Adipocyte (in vitro differentiated cells): ENCODE measurements at regions not wholly inside any gene's neighbourhood (a gene's known extent, or its start where the extent isn't known, plus 50 kb on each side); places are given as distances from the start of the nearest gene placed in this dataset.
A peak's percentile ranks its signal among the peaks of the same experiment; 100 is the strongest.

Experiments
- DNase-seq: peaks from one replicate; pipeline ENCODE4 v3.0.0-alpha.2; 2015; ENCODE audit warnings: low read depth
- H3K27me3 ChIP-seq: replicated peaks from 2 replicates; pipeline ENCODE4 v1.7.0; 2013; ENCODE audit warnings: mild to moderate bottlenecking, low read length, moderate library complexity; ENCODE audit not compliant: control insufficient read depth, insufficient read depth
- H3K36me3 ChIP-seq: 2 replicates; pipeline ENCODE4 v1.7.0; 2013; ENCODE audit warnings: low read length, mild to moderate bottlenecking, moderate library complexity; ENCODE audit not compliant: control insufficient read depth, insufficient read depth, severe bottlenecking
- H3K4me1 ChIP-seq: 2 replicates; pipeline ENCODE4 v1.7.0; 2013; ENCODE audit warnings: mild to moderate bottlenecking, low read length, moderate library complexity; ENCODE audit not compliant: control insufficient read depth, insufficient read depth
- H3K4me3 ChIP-seq: 2 replicates; pipeline ENCODE4 v1.7.0; 2013; ENCODE audit warnings: mild to moderate bottlenecking, low read length, moderate library complexity
- H3K9ac ChIP-seq: 2 replicates; pipeline ENCODE4 v1.7.0; 2013; ENCODE audit warnings: mild to moderate bottlenecking, low read length, moderate library complexity
- H3K9me3 ChIP-seq: 2 replicates; pipeline ENCODE4 v1.7.0; 2013; ENCODE audit warnings: mild to moderate bottlenecking, low read length, moderate library complexity; ENCODE audit not compliant: control insufficient read depth

GRCh38 chr2:38185012-38185491 lies 109.1 kb upstream of the CYP1B1 start:
- peaks cover 52% of the 10 kb centered on the region for H3K4me1 ChIP-seq
- no peaks in the 10 kb centered on the region for H3K9me3 ChIP-seq
- no peak for DNase-seq
- H3K27me3 ChIP-seq: no peaks in the 10 kb centered on the region
- H3K4me3 ChIP-seq: no peak overlapping the region
- no peaks in the 10 kb centered on the region for H3K36me3 ChIP-seq
- H3K9ac ChIP-seq: no peak overlapping the region

GRCh38 chr2:38182492-38183003 lies 106.6 kb upstream of the CYP1B1 start:
- no peaks in the 10 kb centered on the region for H3K36me3 ChIP-seq

GRCh38 chr2:38181806-38182491 lies 106.0 kb upstream of the CYP1B1 start:
- no peak overlapping the region for H3K4me3 ChIP-seq
- DNase-seq: no peak
- no peak overlapping the region for H3K9ac ChIP-seq
- H3K9me3 ChIP-seq: no peaks in the 10 kb centered on the region
- H3K36me3 ChIP-seq: no peaks in the 10 kb centered on the region
- H3K4me1 ChIP-seq: peaks cover 65% of the 10 kb centered on the region
- H3K27me3 ChIP-seq: no peaks in the 10 kb centered on the region

More at GRCh38 chr2:38182492-38183003, 106.6 kb upstream of the CYP1B1 start:
- Histone ChIP-seq H3K27me3 (no peaks in the 10 kb centered on the region), H3K4me1 (peaks cover 65% of the 10 kb centered on the region), H3K4me3 (no peak overlapping the region), H3K9ac (no peak overlapping the region), H3K9me3 (no peaks in the 10 kb centered on the region)
- no peak for DNase-seq

- H3K9ac ChIP-seq: no peak overlapping the region
- no peaks in the 10 kb centered on the region for H3K9me3 ChIP-seq
- no peaks in the 10 kb centered on the region for H3K27me3 ChIP-seq
- DNase-seq: no peak
- no peak overlapping the region for H3K4me3 ChIP-seq
- H3K36me3 ChIP-seq: no peaks in the 10 kb centered on the region
- peaks cover 72% of the 10 kb centered on the region for H3K4me1 ChIP-seq
These were observed 104.8 kb upstream of the CYP1B1 start for GRCh38 chr2:38180754-38181153.

- Histone ChIP-seq H3K4me3 (peak overlapping the region; percentile 17), H3K27me3 (no peaks in the 10 kb centered on the region), H3K4me1 (peaks cover 76% of the 10 kb centered on the region), H3K9me3 (no peaks in the 10 kb centered on the region), H3K36me3 (no peaks in the 10 kb centered on the region), H3K9ac (peak overlapping the region; percentile 65)
- DNase-seq: peak; percentile 81
These were observed 102.8 kb upstream of the CYP1B1 start for GRCh38 chr2:38178556-38179419.

GRCh38 chr2:38178119-38178518 lies 102.2 kb upstream of the CYP1B1 start:
- DNase-seq: peak; percentile 57
- H3K9me3 ChIP-seq: no peaks in the 10 kb centered on the region

GRCh38 chr2:38176619-38177021 lies 100.7 kb upstream of the CYP1B1 start:
- peak; percentile 53 for DNase-seq
- Histone ChIP-seq H3K4me1 (peaks cover 82% of the 10 kb centered on the region), H3K27me3 (no peaks in the 10 kb centered on the region), H3K9ac (peak overlapping the region; percentile 28), H3K9me3 (no peaks in the 10 kb centered on the region), H3K4me3 (peak overlapping the region; percentile 41), H3K36me3 (no peaks in the 10 kb centered on the region)

More at GRCh38 chr2:38178119-38178518, 102.2 kb upstream of the CYP1B1 start:
- Histone ChIP-seq H3K9ac (peak overlapping the region; percentile 65), H3K36me3 (no peaks in the 10 kb centered on the region), H3K4me3 (no peak overlapping the region), H3K4me1 (peaks cover 80% of the 10 kb centered on the region), H3K27me3 (no peaks in the 10 kb centered on the region)

- peak; percentile 98 for DNase-seq
- no peaks in the 10 kb centered on the region for H3K9me3 ChIP-seq
- no peaks in the 10 kb centered on the region for H3K27me3 ChIP-seq
- peaks cover 79% of the 10 kb centered on the region for H3K4me1 ChIP-seq
- peak overlapping the region; percentile 19 for H3K9ac ChIP-seq
- H3K4me3 ChIP-seq: peak overlapping the region; percentile 17
- no peaks in the 10 kb centered on the region for H3K36me3 ChIP-seq
These were observed 98.9 kb upstream of the CYP1B1 start for GRCh38 chr2:38174646-38175423.

- no peaks in the 10 kb centered on the region for H3K36me3 ChIP-seq
- H3K9me3 ChIP-seq: no peaks in the 10 kb centered on the region
- no peaks in the 10 kb centered on the region for H3K27me3 ChIP-seq
- H3K9ac ChIP-seq: no peak overlapping the region
- peaks cover 72% of the 10 kb centered on the region for H3K4me1 ChIP-seq
- no peak for DNase-seq
- H3K4me3 ChIP-seq: no peak overlapping the region
These were observed 98.2 kb upstream of the CYP1B1 start for GRCh38 chr2:38174131-38174530.

GRCh38 chr2:38173683-38174082 lies 97.7 kb upstream of the CYP1B1 start:
- H3K4me1 ChIP-seq: peaks cover 71% of the 10 kb centered on the region
- H3K36me3 ChIP-seq: no peaks in the 10 kb centered on the region
- H3K4me3 ChIP-seq: no peak overlapping the region
- H3K9me3 ChIP-seq: no peaks in the 10 kb centered on the region
- H3K9ac ChIP-seq: no peak overlapping the region
- DNase-seq: no peak
- no peaks in the 10 kb centered on the region for H3K27me3 ChIP-seq
